Left forelimb (tissue), 1 donor: ENCODE measurements at regions not wholly inside any gene's neighbourhood (a gene's known extent, or its start where the extent isn't known, plus 50 kb on each side); places are given as distances from the start of the nearest gene placed in this dataset.

Experiments
- DNase-seq: peaks from one replicate; pipeline ENCODE4 v3.0.0-alpha.2; 2018; ENCODE audit warnings: low spot score

DNA sequence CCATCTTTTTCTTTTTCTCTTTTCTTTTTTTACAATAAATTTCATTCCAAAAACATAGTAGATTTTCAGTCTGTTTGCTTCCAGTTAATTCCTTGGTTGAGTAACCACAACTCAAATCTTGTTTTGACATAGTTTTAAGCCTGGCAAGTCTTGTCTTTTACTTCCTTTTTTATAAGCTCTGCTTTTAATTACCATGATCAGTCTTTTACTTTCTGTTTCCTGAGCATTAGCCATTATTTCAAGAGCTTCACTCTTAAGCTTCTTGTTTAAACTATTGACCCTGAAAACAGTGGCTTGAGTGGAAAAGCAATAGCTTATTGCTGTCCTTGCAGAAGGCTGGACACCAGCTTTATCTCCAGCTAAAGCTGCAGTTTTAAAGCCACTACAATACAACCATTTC is 1363.3 kb downstream of the MAT2B start:
- no peak for DNase-seq

GRCh38 chr5:164869325-164869724 is 1363.9 kb downstream of the MAT2B start:
- no peak for DNase-seq

DNA sequence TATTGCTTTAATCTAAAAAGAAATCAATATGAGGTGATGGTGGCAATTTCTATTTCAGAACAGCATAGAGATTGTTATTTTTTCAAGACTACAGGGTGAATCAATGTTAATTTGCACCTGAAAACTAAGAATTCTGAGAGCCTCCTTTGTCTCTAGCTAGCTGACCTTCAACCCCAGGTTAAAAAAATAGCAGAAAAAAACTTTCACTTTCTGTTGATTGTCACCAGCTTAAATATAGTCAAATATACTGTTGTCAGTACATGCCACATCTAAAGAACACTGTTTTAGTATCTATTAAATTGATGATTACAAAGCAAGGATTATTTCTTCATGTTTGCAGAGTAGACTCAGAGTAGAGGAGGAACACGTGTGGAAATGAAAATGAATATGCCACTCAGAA is 1371.4 kb downstream of the MAT2B start:
- DNase-seq, result no peak

DNA sequence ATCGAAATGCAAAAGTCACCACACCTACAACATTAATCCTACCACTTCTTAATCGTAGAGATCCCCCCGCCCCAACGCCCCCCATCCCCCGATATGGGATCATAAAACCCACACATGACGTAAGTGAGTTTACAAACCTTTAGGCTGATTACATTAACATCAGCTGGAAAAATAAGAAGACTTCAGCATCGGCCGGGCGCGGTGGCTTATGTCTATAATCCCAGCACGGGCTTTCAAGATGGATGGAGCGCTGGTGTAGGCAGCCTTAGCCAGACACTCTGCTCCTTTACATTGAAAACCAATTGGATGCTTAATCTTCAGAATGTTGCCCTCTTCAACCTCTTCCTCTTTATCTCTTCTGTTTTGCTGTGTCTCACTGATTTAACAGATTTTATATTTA is 1376.0 kb downstream of the MAT2B start:
- no peak for DNase-seq

DNA sequence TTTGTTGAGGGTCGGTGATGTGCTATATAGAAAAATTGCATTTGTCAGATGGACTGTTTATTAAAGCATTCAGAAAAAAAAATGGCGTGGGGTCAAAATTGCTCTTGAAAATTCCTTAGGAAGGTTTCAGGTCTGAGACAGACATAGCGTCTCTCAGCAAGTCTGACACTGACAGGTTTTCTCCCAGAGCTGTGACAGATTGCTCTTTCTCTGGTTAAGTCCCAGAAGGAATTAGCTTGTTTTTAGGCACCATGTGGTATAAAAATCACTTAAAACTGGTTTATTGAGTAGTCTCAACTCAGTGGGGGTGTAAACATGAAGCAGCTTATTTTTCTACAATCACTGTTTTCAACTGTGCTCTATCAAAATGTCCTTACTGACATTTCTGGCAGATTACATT is 1379.8 kb downstream of the MAT2B start:
- DNase-seq, result no peak

- no peak for DNase-seq
Measured at GRCh38 chr5:164893071-164893470, 1387.7 kb downstream of the MAT2B start.

DNA sequence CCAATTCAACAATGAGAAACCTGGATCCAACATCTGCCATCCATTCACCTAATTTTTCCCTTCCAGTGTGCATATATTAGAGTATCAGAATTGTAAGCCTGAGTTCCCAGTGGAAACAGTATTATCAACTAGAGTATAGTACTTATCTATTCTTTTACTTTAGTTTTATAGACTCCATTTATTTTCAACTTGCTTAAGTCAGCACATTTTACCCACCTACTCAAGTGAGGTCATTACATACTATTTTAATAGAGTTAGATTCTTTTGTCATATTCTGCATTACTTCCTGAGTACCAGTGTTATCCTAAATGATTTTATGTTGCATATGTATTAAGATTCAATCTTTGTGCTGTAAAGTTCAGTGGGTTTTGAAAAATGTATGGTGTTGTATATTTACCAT is 1393.3 kb downstream of the MAT2B start:
- no peak for DNase-seq

- DNase-seq, result no peak
Measured at GRCh38 chr5:164909673-164910072, 1404.3 kb downstream of the MAT2B start.

- no peak for DNase-seq
Measured at GRCh38 chr5:164921722-164922121, 1416.3 kb downstream of the MAT2B start.

DNA sequence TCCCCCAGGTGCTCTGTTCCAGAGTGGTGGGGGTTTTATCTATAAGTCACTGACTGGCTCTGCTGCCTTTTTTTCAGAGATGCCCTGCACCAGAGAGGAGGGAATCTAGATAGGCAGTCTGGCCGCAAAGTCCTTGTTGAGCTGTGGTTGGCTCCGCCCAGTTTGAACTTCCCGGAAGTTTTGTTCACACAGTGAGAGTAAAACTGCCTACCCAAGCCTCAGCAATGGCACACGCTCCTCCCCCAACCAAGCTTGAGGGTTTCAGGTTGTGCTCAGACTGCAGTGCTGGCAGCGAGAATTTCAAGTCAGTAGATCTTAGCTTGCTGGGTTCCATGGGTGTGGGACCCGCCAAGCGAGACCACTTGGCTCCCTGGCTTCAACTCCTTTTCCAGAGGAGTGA is 1428.6 kb downstream of the MAT2B start:
- DNase-seq, result no peak

GRCh38 chr5:164934561-164934960 is 1429.1 kb downstream of the MAT2B start:
- DNase-seq, result no peak

DNA sequence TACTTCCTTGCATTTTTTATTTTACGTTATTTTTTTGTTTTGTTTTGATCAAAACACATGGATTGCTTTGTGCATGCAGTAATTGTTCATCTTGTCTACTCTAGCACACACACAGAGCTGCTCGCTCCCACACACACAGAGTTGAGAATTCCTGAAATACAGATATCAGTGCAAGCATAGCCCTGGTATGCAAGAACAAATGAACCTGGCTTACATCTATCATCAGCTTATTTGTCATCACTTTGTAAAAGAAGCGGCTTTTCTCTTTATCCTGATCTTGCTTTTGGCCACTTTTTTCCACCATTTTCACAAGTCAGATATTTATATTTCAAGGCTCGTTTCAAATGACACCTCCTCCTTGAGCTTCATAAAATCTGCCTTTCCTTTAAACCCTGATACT is 1435.7 kb downstream of the MAT2B start:
- DNase-seq, result no peak

GRCh38 chr5:164950927-164951326 is 1445.5 kb downstream of the MAT2B start:
- DNase-seq, result no peak

DNA sequence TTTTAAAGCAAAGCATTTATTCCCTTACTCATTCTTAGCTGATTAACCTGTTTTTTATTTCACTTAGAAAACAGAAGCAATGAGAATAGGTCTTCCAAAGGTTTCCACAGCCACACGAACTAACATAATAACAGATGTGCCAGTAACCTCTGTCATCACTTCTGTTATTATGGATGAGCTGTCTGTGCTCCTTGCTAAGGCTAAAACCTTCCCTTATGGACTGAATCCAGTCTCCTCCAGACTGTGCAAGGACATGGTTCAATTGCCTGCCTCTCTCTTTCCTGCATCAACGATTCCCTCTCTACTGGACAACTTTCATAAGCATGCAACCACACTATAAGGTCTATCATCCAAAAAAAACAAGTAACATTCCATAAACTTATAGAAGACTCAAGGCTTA is 1446.2 kb downstream of the MAT2B start:
- no peak for DNase-seq

- no peak for DNase-seq
Measured at GRCh38 chr5:164958688-164959087, 1453.3 kb downstream of the MAT2B start.

DNA sequence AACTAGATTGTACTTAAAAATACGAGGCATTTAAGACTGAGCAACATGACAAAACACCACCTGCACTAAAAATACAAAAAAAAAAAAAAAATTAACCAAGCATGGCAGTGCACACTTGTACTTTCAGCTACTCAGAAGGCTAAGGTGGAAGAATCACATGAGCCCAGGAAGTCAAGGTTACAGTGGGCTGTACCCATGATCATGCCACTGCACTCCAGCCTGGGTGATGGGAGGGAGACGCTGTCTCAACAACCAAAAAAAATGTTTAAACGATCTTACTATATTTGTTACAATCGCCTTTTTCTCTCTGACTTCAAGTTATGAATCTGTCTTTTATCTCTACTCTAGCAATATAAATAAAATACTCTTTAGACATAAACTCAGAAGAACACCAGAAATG is 1454.3 kb downstream of the MAT2B start:
- no peak for DNase-seq

DNA sequence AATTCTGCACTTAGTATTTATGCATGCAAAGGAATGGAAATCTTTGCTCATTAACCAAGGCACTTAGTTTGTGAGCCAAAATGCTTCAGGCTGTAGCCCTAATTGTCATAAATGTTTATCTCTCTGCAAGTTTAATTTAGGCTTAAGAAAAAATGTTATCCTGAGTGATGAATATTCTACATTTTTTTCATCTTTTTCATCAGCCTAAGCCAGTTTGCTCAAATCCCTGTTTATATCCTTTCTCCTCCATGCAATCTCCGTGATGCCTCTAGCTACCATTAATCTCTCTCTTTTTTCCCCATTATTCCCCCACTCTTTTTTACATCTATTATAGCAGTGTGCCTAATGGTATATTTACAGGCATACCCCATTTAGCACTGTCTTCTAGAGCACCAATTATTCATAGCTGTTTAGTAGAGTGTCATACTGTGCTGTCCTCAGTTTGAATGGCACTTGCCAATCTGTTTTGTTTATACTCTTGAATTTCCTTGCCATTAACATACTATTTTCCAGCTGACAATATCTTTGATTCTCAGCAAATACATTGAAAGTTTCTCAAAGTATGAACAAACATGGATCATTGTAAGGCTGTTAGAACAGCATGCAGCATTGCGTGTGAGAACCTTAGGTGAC is 1457.0 kb downstream of the MAT2B start:
- no peak for DNase-seq

GRCh38 chr5:164966611-164967010 is 1461.2 kb downstream of the MAT2B start:
- no peak for DNase-seq

DNA sequence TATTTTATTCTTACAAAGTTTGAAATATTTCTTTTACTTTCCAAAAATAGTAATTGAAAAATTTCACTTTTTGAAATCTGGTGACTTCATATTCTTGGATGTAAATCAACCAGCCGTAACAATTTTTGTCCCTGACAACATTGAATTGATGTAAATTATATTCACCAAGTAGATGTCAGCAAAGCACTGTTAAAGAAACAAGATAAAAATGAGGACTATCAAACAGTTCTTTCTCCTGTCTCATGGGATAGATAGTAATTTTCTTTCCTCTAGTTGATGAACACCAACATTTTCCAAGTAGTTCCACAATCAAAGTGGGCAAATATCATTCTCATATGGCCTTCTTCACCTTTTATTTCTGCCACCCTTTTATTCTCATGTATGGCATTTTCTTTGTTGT is 1461.9 kb downstream of the MAT2B start:
- no peak for DNase-seq

DNA sequence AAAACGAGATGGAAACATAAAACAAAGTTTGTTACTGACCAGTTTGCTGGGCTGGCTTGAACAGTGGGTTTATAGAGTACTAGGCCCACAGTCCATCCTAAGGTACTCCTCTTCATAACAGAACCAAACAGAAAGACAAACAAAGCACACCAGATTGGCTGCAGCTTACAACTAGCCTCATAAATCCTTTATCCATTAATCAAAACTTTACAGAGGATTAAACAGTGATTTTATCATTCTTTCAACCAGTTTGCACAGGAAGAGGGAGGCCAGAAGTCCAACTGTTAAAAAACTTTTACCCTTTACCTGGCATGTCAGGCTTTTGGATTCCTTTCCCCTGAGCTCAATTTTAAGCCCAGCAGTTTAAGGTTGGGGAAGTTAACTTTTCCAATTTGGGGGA is 1467.6 kb downstream of the MAT2B start:
- no peak for DNase-seq

GRCh38 chr5:164975986-164976385 is 1470.6 kb downstream of the MAT2B start:
- DNase-seq, result no peak

- no peak for DNase-seq
Measured at GRCh38 chr5:164980480-164980879, 1475.1 kb downstream of the MAT2B start.

- DNase-seq, result no peak
Measured at GRCh38 chr5:164998142-164998541, 1492.7 kb downstream of the MAT2B start.

GRCh38 chr5:164998590-164998989 is 1493.2 kb downstream of the MAT2B start:
- DNase-seq, result no peak
